ENCODE measurements at regions not wholly inside any gene's neighbourhood (a gene's known extent, or its start where the extent isn't known, plus 50 kb on each side); places are given as distances from the start of the nearest gene placed in this dataset.
"Not testable (repeated sequence)": the region's sequence is repeated elsewhere in the genome, so short reads cannot be mapped to it uniquely, and the experiment has no call there.

GRCh38 chr7:9919-10318 is 182.5 kb upstream of the FAM20C start:
- DNase-seq (ENCODE audit: low read depth, low spot score): not testable (repeated sequence)

GRCh38 chr7:32565-33280 is 159.6 kb upstream of the FAM20C start:
- not testable (repeated sequence) for DNase-seq (ENCODE audit: low read depth, low spot score)

GRCh38 chr7:35121-35541 is 157.2 kb upstream of the FAM20C start:
- DNase-seq (ENCODE audit: low read depth, low spot score): not testable (repeated sequence)

- not testable (repeated sequence) for DNase-seq (ENCODE audit: low read depth, low spot score)
Observed at GRCh38 chr7:36539-36938, 155.8 kb upstream of the FAM20C start.

GRCh38 chr7:37656-38055 is 154.7 kb upstream of the FAM20C start:
- DNase-seq (ENCODE audit: low read depth, low spot score): not testable (repeated sequence)

GRCh38 chr7:38444-38843 is 153.9 kb upstream of the FAM20C start:
- not testable (repeated sequence) for DNase-seq (ENCODE audit: low read depth, low spot score)

GRCh38 chr7:39984-40740 is 152.2 kb upstream of the FAM20C start:
- DNase-seq (ENCODE audit: low read depth, low spot score): peak; percentile 93

- no peak for DNase-seq (ENCODE audit: low read depth, low spot score)
Observed at GRCh38 chr7:40799-41750, 151.3 kb upstream of the FAM20C start.

GRCh38 chr7:41917-42565 is 150.3 kb upstream of the FAM20C start:
- no peak for DNase-seq (ENCODE audit: low read depth, low spot score)

- DNase-seq (ENCODE audit: low read depth, low spot score): no peak
Observed at GRCh38 chr7:43791-44540, 148.4 kb upstream of the FAM20C start.

- DNase-seq (ENCODE audit: low read depth, low spot score): no peak
Observed at GRCh38 chr7:44541-44896, 147.9 kb upstream of the FAM20C start.

- no peak for DNase-seq (ENCODE audit: low read depth, low spot score)
Observed at GRCh38 chr7:45106-46090, 147.0 kb upstream of the FAM20C start.

GRCh38 chr7:46123-46829 is 146.1 kb upstream of the FAM20C start:
- no peak for DNase-seq (ENCODE audit: low read depth, low spot score)

GRCh38 chr7:46830-47140 is 145.6 kb upstream of the FAM20C start:
- DNase-seq (ENCODE audit: low read depth, low spot score): no peak

- DNase-seq (ENCODE audit: low read depth, low spot score): no peak
Observed at GRCh38 chr7:51456-52068, 140.8 kb upstream of the FAM20C start.

- no peak for DNase-seq (ENCODE audit: low read depth, low spot score)
Observed at GRCh38 chr7:52100-52499, 140.3 kb upstream of the FAM20C start.

GRCh38 chr7:53531-53930 is 138.8 kb upstream of the FAM20C start:
- no peak for DNase-seq (ENCODE audit: low read depth, low spot score)

GRCh38 chr7:54615-55014 is 137.8 kb upstream of the FAM20C start:
- DNase-seq (ENCODE audit: low read depth, low spot score): no peak

All from astrocyte of the hippocampus (primary cell).